IPS-18c (cell line): ENCODE measurements at regions not wholly inside any gene's neighbourhood (a gene's known extent, or its start where the extent isn't known, plus 50 kb on each side); places are given as distances from the start of the nearest gene placed in this dataset.
A peak's percentile ranks its signal among the peaks of the same experiment; 100 is the strongest.
"Not testable (repeated sequence)": the region's sequence is repeated elsewhere in the genome, so short reads cannot be mapped to it uniquely, and the experiment has no call there.

Source experiments
- H3K4me3 ChIP-seq: 2 replicates; pipeline ENCODE4 v1.7.0; 2013; ENCODE audit warnings: low read depth, mild to moderate bottlenecking, low read length, moderate library complexity; ENCODE audit not compliant: insufficient read depth
- H3K9me3 ChIP-seq: one replicate; pipeline ENCODE4 v1.6.1; 2013; ENCODE audit warnings: mild to moderate bottlenecking, low read length, moderate library complexity; ENCODE audit not compliant: control insufficient read depth, insufficient read depth

DNA sequence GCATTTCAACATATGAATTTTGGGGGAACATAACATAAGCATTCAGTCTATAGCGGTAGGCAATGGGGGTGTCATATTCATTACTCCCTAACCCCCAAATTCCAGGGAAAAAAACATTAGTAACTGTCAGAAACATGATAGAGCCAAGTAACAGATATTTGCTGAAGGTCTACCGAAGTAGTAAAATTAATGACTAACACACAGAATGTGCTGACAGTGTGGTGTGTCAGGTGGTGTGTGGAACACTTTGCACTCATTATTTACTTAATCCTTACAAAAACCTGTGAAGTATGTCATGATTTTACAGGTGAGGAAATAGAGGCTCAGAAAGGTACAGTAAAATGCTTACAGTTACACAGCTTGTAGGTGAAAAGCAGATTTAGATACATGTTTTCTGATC lies 85.4 kb upstream of the RHOBTB1 start:
- no peaks in the 10 kb centered on the region for H3K9me3 ChIP-seq

GRCh38 chr10:61028861-61029361 lies 84.9 kb upstream of the RHOBTB1 start:
- Histone ChIP-seq H3K9me3 (no peaks in the 10 kb centered on the region), H3K4me3 (no peak overlapping the region)

More for the DNA sequence above, 85.4 kb upstream of the RHOBTB1 start:
- H3K4me3 ChIP-seq: no peak overlapping the region

DNA sequence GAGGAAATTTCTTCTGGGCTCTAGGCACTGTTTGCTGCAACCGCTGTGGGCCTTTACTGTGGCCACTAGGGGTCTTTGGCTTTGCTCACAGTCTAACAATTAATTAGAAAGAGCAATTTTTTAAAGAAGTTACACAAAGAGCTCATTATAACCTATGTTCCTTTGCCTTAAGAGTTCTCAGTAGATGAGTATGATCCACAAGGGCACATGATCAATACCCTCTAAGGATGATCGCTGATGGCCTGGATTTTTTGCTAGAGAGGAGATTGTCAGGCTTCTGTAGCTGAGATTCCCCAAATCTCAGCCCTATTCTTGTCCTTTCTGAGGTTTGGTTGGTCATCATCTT lies 80.8 kb upstream of the RHOBTB1 start:
- no peaks in the 10 kb centered on the region for H3K9me3 ChIP-seq
- no peak overlapping the region for H3K4me3 ChIP-seq

GRCh38 chr10:61024151-61024855 lies 80.3 kb upstream of the RHOBTB1 start:
- Histone ChIP-seq H3K9me3 (no peaks in the 10 kb centered on the region), H3K4me3 (no peak overlapping the region)

- no peak overlapping the region for H3K4me3 ChIP-seq
- H3K9me3 ChIP-seq: no peaks in the 10 kb centered on the region
Observed at GRCh38 chr10:61023053-61023452, 79.1 kb upstream of the RHOBTB1 start.

DNA sequence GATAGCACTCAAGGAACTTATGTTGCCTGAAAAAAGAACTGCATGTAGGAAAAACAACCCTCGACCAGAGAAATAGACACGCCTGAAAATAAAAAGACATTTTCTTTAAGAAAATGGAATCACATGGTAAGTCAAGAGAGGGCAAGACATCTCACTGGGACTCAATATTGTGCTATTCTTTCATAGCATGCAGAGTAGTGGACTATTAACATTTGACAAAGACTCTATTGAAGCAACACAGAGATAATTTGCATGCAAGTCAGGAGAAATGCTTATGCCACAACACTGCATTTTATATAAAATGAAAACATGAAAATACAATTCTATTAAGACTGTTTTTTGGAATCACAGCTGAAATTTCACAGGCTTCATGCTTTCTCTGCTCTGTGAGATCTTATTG lies 77.9 kb upstream of the RHOBTB1 start:
- no peak overlapping the region for H3K4me3 ChIP-seq

DNA sequence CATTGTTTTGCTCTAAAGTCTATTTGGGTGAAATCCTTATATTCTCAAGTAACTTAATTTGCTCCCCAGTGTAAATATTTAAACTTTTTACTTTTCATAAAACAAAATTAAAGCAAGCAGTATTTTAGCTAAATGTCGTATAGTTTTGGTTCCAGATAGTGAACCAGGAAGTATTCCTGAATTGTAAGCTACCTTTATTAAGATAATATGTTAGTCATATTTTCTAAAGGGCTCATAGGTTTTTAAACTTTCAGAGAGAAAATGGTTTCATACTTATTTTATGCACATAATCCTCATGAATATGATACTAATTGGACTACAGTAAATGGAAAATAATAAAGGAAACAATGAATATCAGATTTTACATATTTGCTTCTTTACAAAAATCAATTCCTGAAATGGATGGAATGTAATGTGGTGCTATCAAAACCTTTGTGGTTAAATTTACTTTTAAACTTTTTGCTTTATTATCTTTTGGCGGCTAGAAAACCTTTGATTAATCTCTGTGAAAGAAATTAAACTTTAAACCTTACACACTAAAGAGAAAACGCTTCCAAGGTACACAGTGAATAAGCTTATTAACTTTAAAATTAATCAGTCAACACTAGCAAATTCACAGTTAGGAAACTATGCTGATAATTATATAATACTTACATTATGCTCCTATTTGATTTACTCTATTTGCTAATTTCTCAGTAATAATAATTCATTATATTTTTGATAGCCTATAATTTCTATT lies 76.6 kb upstream of the RHOBTB1 start:
- no peaks in the 10 kb centered on the region for H3K9me3 ChIP-seq
- no peak overlapping the region for H3K4me3 ChIP-seq

More for the DNA sequence above, 77.9 kb upstream of the RHOBTB1 start:
- H3K9me3 ChIP-seq: no peaks in the 10 kb centered on the region

GRCh38 chr10:61018146-61018545 lies 74.2 kb upstream of the RHOBTB1 start:
- no peaks in the 10 kb centered on the region for H3K9me3 ChIP-seq
- H3K4me3 ChIP-seq: no peak overlapping the region

DNA sequence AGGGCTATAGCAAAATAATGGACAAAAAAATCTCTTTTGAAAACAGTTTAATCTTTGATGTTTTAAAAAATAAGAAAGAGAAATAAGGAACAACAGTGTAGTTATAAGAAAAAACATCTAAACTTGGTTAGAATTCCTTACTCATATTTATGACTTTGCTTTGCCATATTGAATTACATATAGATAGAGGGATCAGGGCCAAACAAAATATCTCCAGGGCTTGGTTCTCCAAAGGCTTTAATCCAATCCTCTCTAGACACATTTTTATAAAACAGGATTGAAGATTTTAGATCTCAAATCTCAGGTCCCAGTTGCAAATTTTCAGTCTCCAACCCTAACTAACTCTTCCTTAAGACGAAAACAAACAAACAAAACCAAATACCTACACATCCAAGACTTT lies 72.6 kb upstream of the RHOBTB1 start:
- Histone ChIP-seq H3K4me3 (no peak overlapping the region), H3K9me3 (no peaks in the 10 kb centered on the region)

DNA sequence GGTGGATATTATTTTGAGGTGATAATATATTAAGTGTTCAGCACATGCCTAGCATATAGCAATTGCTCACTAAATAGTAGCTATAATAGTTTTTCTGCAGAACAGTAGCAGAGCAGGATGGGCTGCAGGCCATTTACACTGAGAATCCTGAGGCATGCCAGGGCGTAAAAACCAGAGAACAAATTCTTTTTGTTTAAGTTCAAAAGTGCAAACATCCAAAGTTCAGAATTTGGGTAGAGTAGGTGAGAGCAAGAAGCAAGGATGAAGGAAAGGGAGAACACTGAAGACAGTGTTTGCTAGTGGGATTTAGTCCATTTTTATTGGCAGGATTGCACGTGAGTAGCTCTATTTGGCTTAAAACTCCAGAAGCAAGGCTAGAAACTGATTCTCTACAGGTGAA lies 72.0 kb upstream of the RHOBTB1 start:
- Histone ChIP-seq H3K9me3 (no peaks in the 10 kb centered on the region), H3K4me3 (no peak overlapping the region)

DNA sequence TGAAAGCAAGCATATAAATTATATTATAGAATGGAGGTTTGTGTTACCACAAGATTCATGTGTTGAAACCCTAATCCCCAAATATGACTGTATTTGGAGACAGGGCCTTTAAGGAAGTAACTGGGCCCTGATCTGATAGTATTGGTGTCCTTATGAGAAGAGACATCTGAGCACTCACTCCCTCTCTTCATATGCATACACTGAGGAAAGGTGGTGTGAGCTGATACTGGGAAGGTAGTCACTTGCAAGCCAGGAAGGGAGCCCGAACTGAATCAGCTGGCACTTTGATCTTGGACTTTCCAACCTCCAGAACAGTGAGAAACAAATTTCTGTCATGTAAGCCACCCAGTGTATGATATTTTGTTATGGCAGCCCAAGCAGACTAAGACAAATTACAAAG lies 66.9 kb upstream of the RHOBTB1 start:
- no peaks in the 10 kb centered on the region for H3K9me3 ChIP-seq
- H3K4me3 ChIP-seq: no peak overlapping the region

- not testable (repeated sequence) for H3K4me3 ChIP-seq, H3K9me3 ChIP-seq
Observed at GRCh38 chr10:61003069-61003468, 59.1 kb upstream of the RHOBTB1 start.

- Histone ChIP-seq H3K9me3 (no peaks in the 10 kb centered on the region), H3K4me3 (peak overlapping the region; percentile 53; the same call in 1 of the 2 replicates)
Observed at GRCh38 chr10:61001731-61002122, 57.7 kb upstream of the RHOBTB1 start.

DNA sequence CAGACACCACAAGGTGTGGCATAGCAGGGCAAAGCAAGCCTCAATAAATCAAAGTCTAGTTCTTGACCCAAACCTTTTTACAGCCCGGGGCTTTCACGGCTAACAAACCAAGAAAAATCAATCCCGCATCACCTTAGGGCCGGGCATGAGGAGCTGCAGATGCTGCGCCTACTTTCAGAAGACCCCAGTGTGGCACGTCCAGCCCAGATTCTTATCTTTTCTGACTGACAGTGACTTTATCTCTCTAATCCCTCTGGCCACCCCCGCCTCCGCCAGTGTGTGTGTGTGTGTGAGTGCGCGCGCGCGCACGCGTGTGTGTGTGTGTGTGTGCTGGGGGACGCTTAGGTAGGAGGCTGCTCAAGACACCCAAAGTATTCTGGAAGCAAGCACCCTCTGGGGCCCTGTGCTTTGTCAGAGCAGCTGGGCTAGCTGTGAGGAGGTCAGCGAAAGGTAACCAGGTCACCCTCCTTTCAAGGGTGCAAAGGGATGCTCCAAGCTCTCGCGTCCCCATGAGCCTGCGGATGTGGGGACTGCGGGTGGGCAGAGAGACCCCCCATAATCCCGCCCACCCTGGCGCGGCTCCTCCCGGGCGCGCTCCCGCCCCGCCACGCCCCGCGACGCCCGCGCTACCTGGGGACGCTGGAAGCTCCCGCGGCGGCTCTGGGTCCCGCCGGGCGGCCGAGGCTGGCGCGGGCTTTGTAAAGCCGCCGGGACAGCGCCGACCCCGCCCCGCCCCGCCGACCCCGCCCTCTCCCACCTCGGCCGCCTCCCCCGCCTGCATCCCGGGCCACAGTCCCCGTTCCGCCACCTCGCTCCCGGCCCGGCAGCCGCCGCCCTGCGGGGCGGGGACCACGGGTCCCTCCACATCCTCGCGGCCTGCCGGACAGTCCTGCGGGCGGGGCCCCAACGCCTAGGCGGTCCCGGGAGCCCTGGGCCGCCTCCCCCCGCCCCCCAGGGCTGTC lies 57.1 kb upstream of the RHOBTB1 start:
- H3K4me3 ChIP-seq: peak overlapping the region; percentile 73
- no peaks in the 10 kb centered on the region for H3K9me3 ChIP-seq

GRCh38 chr10:60998932-60999331 lies 54.9 kb upstream of the RHOBTB1 start:
- H3K9me3 ChIP-seq: no peaks in the 10 kb centered on the region
- no peak overlapping the region for H3K4me3 ChIP-seq

GRCh38 chr10:60994128-60994527 lies 50.1 kb upstream of the RHOBTB1 start:
- H3K4me3 ChIP-seq: no peak overlapping the region
- H3K9me3 ChIP-seq: no peaks in the 10 kb centered on the region
